ENCODE measurements at regions not wholly inside any gene's neighbourhood (a gene's known extent, or its start where the extent isn't known, plus 50 kb on each side); places are given as distances from the start of the nearest gene placed in this dataset.

DNA sequence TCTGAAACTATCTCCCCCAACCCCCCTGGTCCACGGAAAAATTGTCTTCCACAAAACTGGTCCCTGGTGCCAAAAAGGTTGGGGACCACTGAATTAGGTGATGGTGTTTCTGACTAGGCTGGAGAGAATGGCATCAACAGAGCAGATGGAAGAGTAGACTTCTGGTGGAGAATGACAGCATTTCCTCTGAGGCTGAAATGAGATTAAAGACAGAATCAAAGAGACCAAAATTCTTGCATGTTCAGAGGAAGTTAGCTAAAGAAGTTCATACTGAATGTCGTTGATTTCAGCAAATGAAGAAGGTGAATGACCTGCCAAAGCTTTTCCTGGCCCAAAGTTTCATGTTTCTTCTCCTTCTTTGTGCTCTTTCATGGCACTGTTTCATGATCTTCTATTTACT lies 188.2 kb upstream of the RUNX1 start:
- Histone ChIP-seq H3K36me3 (ENCODE audit: control insufficient read depth, insufficient read depth, low read length) (no peaks in the 10 kb centered on the region), H3K4me1 (ENCODE audit: control insufficient read depth, insufficient read depth, low read length) (peaks cover 2% of the 10 kb centered on the region; the same call in 1 of the 2 replicates), H3K4me3 (ENCODE audit: low read depth in 2 of 2, low read length in 2 of 2) (no peak overlapping the region), H3K27ac (ENCODE audit: low read length) (no peak overlapping the region), H3K27me3 (ENCODE audit: control insufficient read depth, insufficient read depth, low read length) (no peaks in the 10 kb centered on the region), H3K9me3 (ENCODE audit: control insufficient read depth, insufficient read depth, low read depth, low read length) (no peaks in the 10 kb centered on the region)
- no peak for TF ChIP-seq TCF7L2 (IDR thresholded peaks at IDR 0.05; ENCODE audit: low read depth, low read length)
- TF ChIP-seq, protein P1, sequence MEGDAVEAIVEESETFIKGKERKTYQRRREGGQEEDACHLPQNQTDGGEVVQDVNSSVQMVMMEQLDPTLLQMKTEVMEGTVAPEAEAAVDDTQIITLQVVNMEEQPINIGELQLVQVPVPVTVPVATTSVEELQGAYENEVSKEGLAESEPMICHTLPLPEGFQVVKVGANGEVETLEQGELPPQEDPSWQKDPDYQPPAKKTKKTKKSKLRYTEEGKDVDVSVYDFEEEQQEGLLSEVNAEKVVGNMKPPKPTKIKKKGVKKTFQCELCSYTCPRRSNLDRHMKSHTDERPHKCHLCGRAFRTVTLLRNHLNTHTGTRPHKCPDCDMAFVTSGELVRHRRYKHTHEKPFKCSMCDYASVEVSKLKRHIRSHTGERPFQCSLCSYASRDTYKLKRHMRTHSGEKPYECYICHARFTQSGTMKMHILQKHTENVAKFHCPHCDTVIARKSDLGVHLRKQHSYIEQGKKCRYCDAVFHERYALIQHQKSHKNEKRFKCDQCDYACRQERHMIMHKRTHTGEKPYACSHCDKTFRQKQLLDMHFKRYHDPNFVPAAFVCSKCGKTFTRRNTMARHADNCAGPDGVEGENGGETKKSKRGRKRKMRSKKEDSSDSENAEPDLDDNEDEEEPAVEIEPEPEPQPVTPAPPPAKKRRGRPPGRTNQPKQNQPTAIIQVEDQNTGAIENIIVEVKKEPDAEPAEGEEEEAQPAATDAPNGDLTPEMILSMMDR (IDR thresholded peaks at IDR 0.05) = no peak
- TF ChIP-seq, protein P2, sequence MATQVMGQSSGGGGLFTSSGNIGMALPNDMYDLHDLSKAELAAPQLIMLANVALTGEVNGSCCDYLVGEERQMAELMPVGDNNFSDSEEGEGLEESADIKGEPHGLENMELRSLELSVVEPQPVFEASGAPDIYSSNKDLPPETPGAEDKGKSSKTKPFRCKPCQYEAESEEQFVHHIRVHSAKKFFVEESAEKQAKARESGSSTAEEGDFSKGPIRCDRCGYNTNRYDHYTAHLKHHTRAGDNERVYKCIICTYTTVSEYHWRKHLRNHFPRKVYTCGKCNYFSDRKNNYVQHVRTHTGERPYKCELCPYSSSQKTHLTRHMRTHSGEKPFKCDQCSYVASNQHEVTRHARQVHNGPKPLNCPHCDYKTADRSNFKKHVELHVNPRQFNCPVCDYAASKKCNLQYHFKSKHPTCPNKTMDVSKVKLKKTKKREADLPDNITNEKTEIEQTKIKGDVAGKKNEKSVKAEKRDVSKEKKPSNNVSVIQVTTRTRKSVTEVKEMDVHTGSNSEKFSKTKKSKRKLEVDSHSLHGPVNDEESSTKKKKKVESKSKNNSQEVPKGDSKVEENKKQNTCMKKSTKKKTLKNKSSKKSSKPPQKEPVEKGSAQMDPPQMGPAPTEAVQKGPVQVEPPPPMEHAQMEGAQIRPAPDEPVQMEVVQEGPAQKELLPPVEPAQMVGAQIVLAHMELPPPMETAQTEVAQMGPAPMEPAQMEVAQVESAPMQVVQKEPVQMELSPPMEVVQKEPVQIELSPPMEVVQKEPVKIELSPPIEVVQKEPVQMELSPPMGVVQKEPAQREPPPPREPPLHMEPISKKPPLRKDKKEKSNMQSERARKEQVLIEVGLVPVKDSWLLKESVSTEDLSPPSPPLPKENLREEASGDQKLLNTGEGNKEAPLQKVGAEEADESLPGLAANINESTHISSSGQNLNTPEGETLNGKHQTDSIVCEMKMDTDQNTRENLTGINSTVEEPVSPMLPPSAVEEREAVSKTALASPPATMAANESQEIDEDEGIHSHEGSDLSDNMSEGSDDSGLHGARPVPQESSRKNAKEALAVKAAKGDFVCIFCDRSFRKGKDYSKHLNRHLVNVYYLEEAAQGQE (IDR thresholded peaks at IDR 0.05; ENCODE audit: insufficient read depth in 1 of 2, low read depth in 2 of 2, low read length in 1 of 2) = no peak
- no peak for TF ChIP-seq POLR2AphosphoS5 (IDR thresholded peaks at IDR 0.05; ENCODE audit: low read depth, low read length)
- TF ChIP-seq SIN3A (IDR thresholded peaks at IDR 0.05; ENCODE audit: borderline replicate concordance, insufficient read depth, low read depth, low read length) = no peak
- no TSS peak for BruUV-seq (replicated peaks)
- ChIA-PET POLR2A (no interaction called here), CTCF (no interaction called here)
- intact Hi-C loops (cut with micrococcal nuclease; ENCODE audit: unreplicated experiment) (no loop called here), in situ Hi-C loops (cut with HindIII; ENCODE audit: low pct_unique_long_range_greater_than_20kb, low sequenced_read_pairs) (no loop called here)
- ATAC-seq (no peak), DNase-seq (ENCODE audit: low read depth, low spot score) (no peak)

DNA sequence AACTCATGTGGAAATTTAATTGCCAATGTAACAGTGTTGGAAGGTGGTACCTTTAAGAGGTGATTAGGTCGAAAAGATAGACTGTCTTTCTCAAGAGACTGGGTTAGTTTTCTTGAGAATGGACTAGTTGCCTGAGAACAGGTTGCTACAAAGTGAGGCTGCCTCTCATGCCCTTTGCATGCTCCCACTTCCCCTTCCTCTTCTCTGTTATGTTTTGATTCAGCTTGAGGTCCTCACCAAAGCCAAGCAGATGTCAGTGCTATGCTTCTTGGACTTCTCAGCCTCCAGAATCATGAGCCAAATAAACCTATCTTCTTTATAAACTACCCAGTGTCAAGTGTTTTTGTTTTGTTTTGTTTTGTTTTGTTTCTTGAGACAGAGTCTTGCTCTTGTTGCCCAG lies 187.0 kb upstream of the RUNX1 start:
- no TSS peak for BruUV-seq (replicated peaks)
- ChIA-PET CTCF (no interaction called here), POLR2A (no interaction called here)
- peaks cover 2% of the 10 kb centered on the region; the same call in 1 of the 2 replicates for H3K4me1 ChIP-seq (ENCODE audit: control insufficient read depth, insufficient read depth, low read length)
- H3K9me3 ChIP-seq (ENCODE audit: control insufficient read depth, insufficient read depth, low read depth, low read length) = no peaks in the 10 kb centered on the region
- TF ChIP-seq, protein P2 (IDR thresholded peaks at IDR 0.05; ENCODE audit: insufficient read depth in 1 of 2, low read depth in 2 of 2, low read length in 1 of 2) = no peak
- TF ChIP-seq POLR2AphosphoS5 (IDR thresholded peaks at IDR 0.05; ENCODE audit: low read depth, low read length) (no peak), TCF7L2 (IDR thresholded peaks at IDR 0.05; ENCODE audit: low read depth, low read length) (no peak), SIN3A (IDR thresholded peaks at IDR 0.05; ENCODE audit: borderline replicate concordance, insufficient read depth, low read depth, low read length) (no peak)
- TF ChIP-seq, protein P1 (IDR thresholded peaks at IDR 0.05) = no peak
- DNase-seq (ENCODE audit: low read depth, low spot score) = no peak
- no peaks in the 10 kb centered on the region for H3K27me3 ChIP-seq (ENCODE audit: control insufficient read depth, insufficient read depth, low read length)
- H3K4me3 ChIP-seq (ENCODE audit: low read depth in 2 of 2, low read length in 2 of 2) = no peak overlapping the region
- intact Hi-C loops (cut with micrococcal nuclease; ENCODE audit: unreplicated experiment) = no loop called here
- no peaks in the 10 kb centered on the region for H3K36me3 ChIP-seq (ENCODE audit: control insufficient read depth, insufficient read depth, low read length)
- no peak for ATAC-seq
- no peak overlapping the region for H3K27ac ChIP-seq (ENCODE audit: low read length)
- in situ Hi-C loops (cut with HindIII; ENCODE audit: low pct_unique_long_range_greater_than_20kb, low sequenced_read_pairs) = no loop called here
